SK-N-MC (cell line): ENCODE measurements at regions not wholly inside any gene's neighbourhood (a gene's known extent, or its start where the extent isn't known, plus 50 kb on each side); places are given as distances from the start of the nearest gene placed in this dataset.

Experiments used
- EZH2 ChIP-seq: fragments of 200-600 bp; sonication (generic); IDR thresholded peaks from one replicate; pipeline ENCODE4 v1.6.1; 2017; ENCODE audit warnings: antibody characterized with exemption
- FOXP2 ChIP-seq: optimal IDR thresholded peaks from 2 replicates; pipeline ENCODE3; 2011; ENCODE audit warnings: mild to moderate bottlenecking, moderate library complexity; ENCODE audit not compliant: insufficient read depth; ENCODE audit errors: extremely low read length, control extremely low read depth
- POLR2AphosphoS5 ChIP-seq: IDR thresholded peaks from 2 replicates; pipeline ENCODE4 v1.6.1; 2012; ENCODE audit warnings: mild to moderate bottlenecking, low read depth, low read length, borderline replicate concordance

DNA sequence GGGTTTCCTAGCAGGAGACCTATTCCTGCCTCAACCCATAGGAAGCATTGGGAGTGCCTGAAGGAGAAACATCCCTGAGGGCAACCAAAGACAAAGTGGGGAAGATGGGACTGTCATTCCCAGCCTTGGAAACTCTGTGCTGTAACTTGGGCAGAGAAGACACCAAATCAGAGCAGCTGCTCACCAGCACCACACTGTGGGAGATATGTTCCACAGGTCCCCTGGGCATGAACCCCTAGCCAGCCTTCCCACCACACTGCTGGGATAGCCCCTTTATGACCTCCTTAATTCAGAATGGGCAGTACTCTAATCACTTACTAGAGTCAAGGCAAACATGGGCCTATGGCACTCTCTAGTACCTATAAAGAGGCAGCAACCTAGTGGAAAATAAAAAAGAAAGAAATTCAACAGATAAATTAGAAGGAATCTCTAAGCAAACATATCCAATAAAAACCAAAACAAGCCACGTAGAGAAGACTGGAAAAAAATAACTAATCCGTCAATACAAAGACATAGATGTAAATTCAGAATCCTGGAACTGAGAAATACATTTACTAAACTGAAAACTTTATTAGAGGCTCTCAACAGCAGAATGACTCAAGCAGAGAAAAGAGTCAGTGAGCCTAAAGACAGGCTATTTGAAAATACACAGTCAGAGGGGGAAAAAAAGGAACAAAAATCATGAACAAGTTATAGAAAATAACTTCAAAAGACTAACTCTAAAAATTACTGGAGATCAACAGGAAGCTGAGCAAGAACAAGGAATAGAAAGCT, 878.4 kb upstream of the FRG1 start:
- no peak for TF ChIP-seq POLR2AphosphoS5
- no peak for TF ChIP-seq EZH2
- no peak for TF ChIP-seq FOXP2
